Endodermal cell (in vitro differentiated cells): ENCODE measurements at regions not wholly inside any gene's neighbourhood (a gene's known extent, or its start where the extent isn't known, plus 50 kb on each side); places are given as distances from the start of the nearest gene placed in this dataset.

Experiments
- DNase-seq: peaks from one replicate; pipeline ENCODE4 v3.0.0-alpha.2; 2017
- H3K27ac ChIP-seq: 2 replicates; pipeline ENCODE4 v1.5.1; 2013; ENCODE audit warnings: mild to moderate bottlenecking, low read depth, low read length, moderate library complexity
- H3K27me3 ChIP-seq: 2 replicates; pipeline ENCODE4 v1.6.1; 2013; ENCODE audit warnings: mild to moderate bottlenecking, low read length, moderate library complexity; ENCODE audit not compliant: insufficient read depth, control insufficient read depth, poor library complexity, severe bottlenecking
- H3K36me3 ChIP-seq: 2 replicates; pipeline ENCODE4 v1.7.0; 2013; ENCODE audit warnings: mild to moderate bottlenecking, low read length, moderate library complexity; ENCODE audit not compliant: control insufficient read depth, insufficient read depth
- H3K4me1 ChIP-seq: one replicate; pipeline ENCODE4 v1.7.0; 2013; ENCODE audit warnings: low read length; ENCODE audit not compliant: control insufficient read depth, insufficient read depth
- H3K4me3 ChIP-seq: 2 replicates; pipeline ENCODE4 v1.5.1; 2013; ENCODE audit warnings: mild to moderate bottlenecking, low read length, moderate library complexity
- H3K9ac ChIP-seq: 2 replicates; pipeline ENCODE4 v1.6.1; 2013; ENCODE audit warnings: mild to moderate bottlenecking, low read length, moderate library complexity; ENCODE audit not compliant: poor library complexity, severe bottlenecking; ENCODE audit errors: extremely low read depth
- H3K9me3 ChIP-seq: 2 replicates; pipeline ENCODE4 v1.6.1; 2013; ENCODE audit warnings: mild to moderate bottlenecking, low read length, moderate library complexity; ENCODE audit not compliant: control insufficient read depth
- H3K27ac Mint-ChIP-seq: 2 replicates; pipeline ENCODE4 v1.8.0; 2020; ENCODE audit warnings: mixed read lengths
- H3K27me3 Mint-ChIP-seq: 2 replicates; pipeline ENCODE4 v1.8.0; 2021; ENCODE audit warnings: mild to moderate bottlenecking, mixed read lengths; ENCODE audit not compliant: insufficient read depth
- H3K36me3 Mint-ChIP-seq: 2 replicates; pipeline ENCODE4 v1.8.0; 2020; ENCODE audit warnings: low read depth, mixed read lengths
- H3K4me1 Mint-ChIP-seq: 2 replicates; pipeline ENCODE4 v1.8.0; 2020; ENCODE audit warnings: mixed read lengths
- H3K4me3 Mint-ChIP-seq: 2 replicates; pipeline ENCODE4 v1.8.0; 2020; ENCODE audit warnings: mild to moderate bottlenecking, moderate library complexity, mixed read lengths
- H3K9me3 Mint-ChIP-seq: 2 replicates; pipeline ENCODE4 v1.8.0; 2020; ENCODE audit warnings: mild to moderate bottlenecking, mixed read lengths
- CTCF ChIP-seq: fragments of 200-600 bp; sonication (generic); conservative IDR thresholded peaks from 2 replicates; pipeline ENCODE4 v1.5.0; 2021; ENCODE audit warnings: antibody characterized with exemption, mild to moderate bottlenecking
- WGBS, 2 experiments: methylation state at CpG; one replicate each; pipeline versions ENCODE4 v1.1.5 to v1.1.7; 2013; ENCODE audit warnings: missing lambda C conversion rate in 2 of 2, mixed read lengths in 1 of 2; ENCODE audit not compliant: insufficient coverage in 1 of 2, insufficient read length in 1 of 2; 5-methylcytosine and 5-hydroxymethylcytosine counted together

- Histone ChIP-seq H3K27me3 (peaks cover 22% of the 10 kb centered on the region), H3K9ac (no peak overlapping the region), H3K27ac (no peak overlapping the region), H3K36me3 (no peaks in the 10 kb centered on the region), H3K4me3 (no peak overlapping the region), H3K4me1 (no peaks in the 10 kb centered on the region), H3K9me3 (no peaks in the 10 kb centered on the region)
- no peak for DNase-seq
- Mint-ChIP-seq H3K27me3 (no peaks in the 10 kb centered on the region), H3K36me3 (no peaks in the 10 kb centered on the region), H3K27ac (no peak overlapping the region), H3K4me3 (no peak overlapping the region), H3K4me1 (peaks cover 6% of the 10 kb centered on the region), H3K9me3 (no peaks in the 10 kb centered on the region)
- 92 to 96% methylated on average over 5 of the region's 5 CpGs for WGBS, 2 experiments
- TF ChIP-seq CTCF = no peak
Measured at GRCh38 chr3:178435575-178435974, 100.7 kb upstream of the KCNMB2 start.

- Histone ChIP-seq H3K4me3 (no peak overlapping the region), H3K27me3 (peaks cover 22% of the 10 kb centered on the region), H3K4me1 (no peaks in the 10 kb centered on the region), H3K9me3 (no peaks in the 10 kb centered on the region), H3K27ac (no peak overlapping the region), H3K36me3 (no peaks in the 10 kb centered on the region), H3K9ac (no peak overlapping the region)
- peaks cover 6% of the 10 kb centered on the region for H3K4me1 Mint-ChIP-seq
- H3K9me3 Mint-ChIP-seq = no peaks in the 10 kb centered on the region
- H3K27me3 Mint-ChIP-seq = no peaks in the 10 kb centered on the region
- H3K27ac Mint-ChIP-seq = no peak overlapping the region
- H3K36me3 Mint-ChIP-seq = no peaks in the 10 kb centered on the region
- H3K4me3 Mint-ChIP-seq = no peak overlapping the region
- no peak for DNase-seq
- 79% methylated on average over 3 of the region's 3 CpGs; no CpG with 5 or more reads in 1 of the 2 experiments for WGBS, 2 experiments
- peak; percentile 81 for TF ChIP-seq CTCF
Measured at GRCh38 chr3:178436773-178437172, 99.5 kb upstream of the KCNMB2 start.

- no peaks in the 10 kb centered on the region for H3K36me3 Mint-ChIP-seq
- H3K27me3 Mint-ChIP-seq = no peaks in the 10 kb centered on the region
- H3K4me3 Mint-ChIP-seq = no peak overlapping the region
- H3K4me1 ChIP-seq = no peaks in the 10 kb centered on the region
- WGBS, 2 experiments = 84 to 91% methylated on average over 5 of the region's 5 CpGs
- no peaks in the 10 kb centered on the region for H3K9me3 Mint-ChIP-seq
- peaks cover 22% of the 10 kb centered on the region for H3K27me3 ChIP-seq
- no peak overlapping the region for H3K4me3 ChIP-seq
- DNase-seq = no peak
- peaks cover 6% of the 10 kb centered on the region for H3K4me1 Mint-ChIP-seq
- H3K27ac ChIP-seq = no peak overlapping the region
- TF ChIP-seq CTCF = no peak
- no peaks in the 10 kb centered on the region for H3K9me3 ChIP-seq
- no peak overlapping the region for H3K27ac Mint-ChIP-seq
- H3K36me3 ChIP-seq = no peaks in the 10 kb centered on the region
- no peak overlapping the region for H3K9ac ChIP-seq
Measured at GRCh38 chr3:178437236-178437635, 99.0 kb upstream of the KCNMB2 start.
